NCI-H748 (cell line): ENCODE measurements at regions not wholly inside any gene's neighbourhood (a gene's known extent, or its start where the extent isn't known, plus 50 kb on each side); places are given as distances from the start of the nearest gene placed in this dataset.
"Not testable (repeated sequence)": the region's sequence is repeated elsewhere in the genome, so short reads cannot be mapped to it uniquely, and the experiment has no call there.

ENCODE experiments used
- DNase-seq: peaks from one replicate; lab custom pipeline; 2025; ENCODE audit not compliant: unreplicated experiment; lab: John Stamatoyannopoulos, UW

GRCh38 chr13:54573186-54573585 is 1544.6 kb downstream of the OLFM4 start:
- no peak for DNase-seq

- DNase-seq: no peak
Measured at GRCh38 chr13:54574791-54575190, 1546.2 kb downstream of the OLFM4 start.

- no peak for DNase-seq
Measured at GRCh38 chr13:54591540-54591939, 1562.9 kb downstream of the OLFM4 start.

- no peak for DNase-seq
Measured at GRCh38 chr13:54592201-54592600, 1563.6 kb downstream of the OLFM4 start.

GRCh38 chr13:54593504-54593903 is 1564.9 kb downstream of the OLFM4 start:
- peak; percentile 12 for DNase-seq

- DNase-seq: no peak
Measured at GRCh38 chr13:54597540-54598088, 1569.0 kb downstream of the OLFM4 start.

- DNase-seq: no peak
Measured at GRCh38 chr13:54599413-54599812, 1570.8 kb downstream of the OLFM4 start.

- no peak for DNase-seq
Measured at GRCh38 chr13:54606944-54607343, 1578.3 kb downstream of the OLFM4 start.

GRCh38 chr13:54607421-54607820 is 1578.8 kb downstream of the OLFM4 start:
- DNase-seq: no peak

GRCh38 chr13:54611390-54611789 is 1582.8 kb downstream of the OLFM4 start:
- DNase-seq: no peak

GRCh38 chr13:54614726-54615125 is 1586.1 kb downstream of the OLFM4 start:
- peak; percentile 97 for DNase-seq

GRCh38 chr13:54626504-54626903 is 1597.9 kb downstream of the OLFM4 start:
- DNase-seq: not testable (repeated sequence)

GRCh38 chr13:54627646-54628372 is 1599.2 kb downstream of the OLFM4 start:
- no peak for DNase-seq

- DNase-seq: no peak
Measured at GRCh38 chr13:54628383-54628782, 1599.8 kb downstream of the OLFM4 start.

- no peak for DNase-seq
Measured at GRCh38 chr13:54633456-54633855, 1604.8 kb downstream of the OLFM4 start.

GRCh38 chr13:54636231-54636630 is 1607.6 kb downstream of the OLFM4 start:
- DNase-seq: no peak

- DNase-seq: no peak
Measured at GRCh38 chr13:54637366-54637765, 1608.8 kb downstream of the OLFM4 start.

GRCh38 chr13:54640719-54641118 is 1612.1 kb downstream of the OLFM4 start:
- no peak for DNase-seq

GRCh38 chr13:54643863-54644262 is 1615.2 kb downstream of the OLFM4 start:
- no peak for DNase-seq

- DNase-seq: peak; percentile 6
Measured at GRCh38 chr13:54647275-54647674, 1618.7 kb downstream of the OLFM4 start.

GRCh38 chr13:54657588-54657987 is 1629.0 kb downstream of the OLFM4 start:
- DNase-seq: no peak

GRCh38 chr13:54658771-54659170 is 1630.2 kb downstream of the OLFM4 start:
- no peak for DNase-seq

- DNase-seq: no peak
Measured at GRCh38 chr13:54660277-54660676, 1631.7 kb downstream of the OLFM4 start.
